ENCODE measurements at regions not wholly inside any gene's neighbourhood (a gene's known extent, or its start where the extent isn't known, plus 50 kb on each side); places are given as distances from the start of the nearest gene placed in this dataset.

GRCh38 chrY:7701676-7702075 is 790.1 kb upstream of the AMELY start:
- TF ChIP-seq CTCF (IDR thresholded peaks at IDR 0.05) = no peak
- TF ChIP-seq POLR2A (IDR thresholded peaks at IDR 0.05) = no peak
- DNase-seq (no peak), ATAC-seq (no peak)
- no peak overlapping the region for H3K4me3 ChIP-seq
- no peaks in the 10 kb centered on the region for H3K27me3 ChIP-seq
- no peaks in the 10 kb centered on the region for H3K9me3 ChIP-seq
- intact Hi-C loops (cut with DNase I) = no loop called here
- no peaks in the 10 kb centered on the region for H3K36me3 ChIP-seq
- H3K4me1 ChIP-seq = no peaks in the 10 kb centered on the region
- no CpG with 5 or more reads among the region's 4 CpGs for WGBS (ENCODE audit: insufficient coverage, low coverage, low lambda C conversion rate, missing lambda C conversion rate)
- no peak overlapping the region for H3K27ac ChIP-seq

- WGBS (ENCODE audit: insufficient coverage, low coverage, low lambda C conversion rate, missing lambda C conversion rate) = no CpG with 5 or more reads among the region's 1 CpG
- Histone ChIP-seq H3K27ac (no peak overlapping the region), H3K4me3 (no peak overlapping the region), H3K36me3 (no peaks in the 10 kb centered on the region), H3K9me3 (no peaks in the 10 kb centered on the region), H3K4me1 (no peaks in the 10 kb centered on the region), H3K27me3 (no peaks in the 10 kb centered on the region)
- DNase-seq = no peak
- ATAC-seq = no peak
- TF ChIP-seq CTCF (IDR thresholded peaks at IDR 0.05) (no peak), POLR2A (IDR thresholded peaks at IDR 0.05) (no peak)
- intact Hi-C loops (cut with DNase I) = no loop called here
Measured at GRCh38 chrY:7697506-7697905, 786.0 kb upstream of the AMELY start.

DNA sequence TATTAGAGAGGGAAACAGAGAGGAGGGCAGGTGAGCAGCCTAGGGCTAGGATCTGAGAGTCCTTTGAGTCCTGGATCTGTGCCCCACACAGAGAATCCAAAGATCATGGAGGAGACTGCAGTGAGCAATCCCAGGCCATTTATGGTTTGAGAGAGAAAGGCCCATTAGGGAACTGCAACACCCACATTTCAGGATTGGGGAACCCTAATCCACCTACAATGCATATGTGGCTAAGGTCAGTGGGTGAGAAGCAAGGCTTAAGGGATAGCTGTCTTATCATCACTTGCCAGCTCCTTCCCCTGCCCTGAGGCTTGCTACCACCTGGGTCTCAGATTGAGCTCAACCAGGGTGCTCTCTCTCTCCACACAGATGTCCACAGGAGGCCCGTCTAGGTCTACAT is 781.1 kb upstream of the AMELY start:
- no peaks in the 10 kb centered on the region for H3K9me3 ChIP-seq
- no peaks in the 10 kb centered on the region for H3K4me1 ChIP-seq
- TF ChIP-seq POLR2A (IDR thresholded peaks at IDR 0.05) (no peak), CTCF (IDR thresholded peaks at IDR 0.05) (no peak)
- H3K36me3 ChIP-seq = no peaks in the 10 kb centered on the region
- H3K4me3 ChIP-seq = no peak overlapping the region
- WGBS (ENCODE audit: insufficient coverage, low coverage, low lambda C conversion rate, missing lambda C conversion rate) = no CpG with 5 or more reads among the region's 1 CpG
- ATAC-seq (no peak), DNase-seq (no peak)
- intact Hi-C loops (cut with DNase I) = no loop called here
- H3K27ac ChIP-seq = no peak overlapping the region
- no peaks in the 10 kb centered on the region for H3K27me3 ChIP-seq

GRCh38 chrY:7687086-7687485 is 775.5 kb upstream of the AMELY start:
- TF ChIP-seq POLR2A (IDR thresholded peaks at IDR 0.05) (no peak), CTCF (IDR thresholded peaks at IDR 0.05) (no peak)
- intact Hi-C loops (cut with DNase I) = no loop called here
- no CpG with 5 or more reads among the region's 3 CpGs for WGBS (ENCODE audit: insufficient coverage, low coverage, low lambda C conversion rate, missing lambda C conversion rate)

GRCh38 chrY:7684546-7684945 is 773.0 kb upstream of the AMELY start:
- Histone ChIP-seq H3K27me3 (no peaks in the 10 kb centered on the region), H3K36me3 (no peaks in the 10 kb centered on the region), H3K4me1 (no peaks in the 10 kb centered on the region), H3K4me3 (no peak overlapping the region), H3K9me3 (no peaks in the 10 kb centered on the region), H3K27ac (no peak overlapping the region)
- no peak for DNase-seq
- WGBS (ENCODE audit: insufficient coverage, low coverage, low lambda C conversion rate, missing lambda C conversion rate) = no CpG with 5 or more reads among the region's 2 CpGs
- intact Hi-C loops (cut with DNase I) = no loop called here
- TF ChIP-seq POLR2A (IDR thresholded peaks at IDR 0.05) (no peak), CTCF (IDR thresholded peaks at IDR 0.05) (no peak)
- ATAC-seq = no peak

More at GRCh38 chrY:7687086-7687485, 775.5 kb upstream of the AMELY start:
- no peak for DNase-seq
- no peaks in the 10 kb centered on the region for H3K9me3 ChIP-seq
- no peak overlapping the region for H3K27ac ChIP-seq
- no peaks in the 10 kb centered on the region for H3K4me1 ChIP-seq
- ATAC-seq = no peak
- H3K27me3 ChIP-seq = no peaks in the 10 kb centered on the region
- H3K4me3 ChIP-seq = no peak overlapping the region
- H3K36me3 ChIP-seq = no peaks in the 10 kb centered on the region
